ENCODE measurements at regions not wholly inside any gene's neighbourhood (a gene's known extent, or its start where the extent isn't known, plus 50 kb on each side); places are given as distances from the start of the nearest gene placed in this dataset.

DNA sequence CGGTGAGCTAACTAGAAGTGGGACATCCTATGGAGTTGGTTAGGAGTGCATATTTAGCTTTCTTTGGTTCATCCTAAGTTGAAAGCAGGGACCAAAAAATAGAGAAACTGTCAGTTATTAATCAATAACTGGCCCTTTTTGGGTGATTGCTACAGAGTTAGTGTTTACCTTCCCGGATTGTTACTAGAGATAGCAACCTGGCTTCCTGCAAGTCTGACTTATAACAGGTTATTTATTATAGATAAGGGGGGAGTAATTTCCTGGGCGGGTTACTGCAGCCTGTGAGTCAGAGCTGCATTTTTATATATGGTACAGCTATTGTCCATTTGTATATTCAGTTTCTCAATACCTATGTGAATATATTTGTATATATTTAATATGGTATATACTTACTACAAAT lies 522.0 kb downstream of the MFSD1 start:
- DNase-seq (ENCODE audit: extremely low read depth in 1 of 4, low spot score in 3 of 4) (no peak), FAIRE-seq (no peak), ATAC-seq (no peak)
- H3K4me2 ChIP-seq (ENCODE audit: insufficient read depth, low read length) = no peak overlapping the region
- no peaks in the 10 kb centered on the region for H3K9me3 ChIP-seq (replicated peaks; ENCODE audit: control insufficient read depth, insufficient read depth, low read depth, low read length)
- in situ Hi-C loops (cut with MboI) = no loop called here
- H3K9me1 ChIP-seq (ENCODE audit: control insufficient read depth, insufficient read depth, low read length) = no peaks in the 10 kb centered on the region
- H3K27ac ChIP-seq (ENCODE audit: extremely low read depth, low read depth, low read length) = no peak overlapping the region
- POLR2A ChIA-PET = no interaction called here
- H2AFZ ChIP-seq (ENCODE audit: low read depth, low read length) = no peak overlapping the region
- no peaks in the 10 kb centered on the region for H3K79me2 ChIP-seq (ENCODE audit: control insufficient read depth, insufficient read depth, low read length)
- H3K36me3 ChIP-seq (ENCODE audit: control insufficient read depth, insufficient read depth, low read length) = no peaks in the 10 kb centered on the region
- 0% methylated on average over 3 of the region's 3 CpGs for WGBS (ENCODE audit: insufficient coverage, low coverage, missing lambda C conversion rate)
- no peaks in the 10 kb centered on the region for H3K27me3 ChIP-seq (ENCODE audit: control insufficient read depth in 2 of 2, insufficient read depth in 2 of 2, low read length in 2 of 2)
- no peaks in the 10 kb centered on the region for H4K20me1 ChIP-seq (replicated peaks; ENCODE audit: control insufficient read depth, insufficient read depth, low read length)
- H3K4me1 ChIP-seq (replicated peaks in 1 of 2; ENCODE audit: control insufficient read depth in 2 of 2, insufficient read depth in 2 of 2, low read length in 2 of 2) = no peaks in the 10 kb centered on the region
- H3K9ac ChIP-seq (ENCODE audit: insufficient read depth in 1 of 2, low read depth in 2 of 2, low read length in 2 of 2) = no peak overlapping the region
- CTCF ChIA-PET (ENCODE audit: low intra/inter-chr PET ratio) = no interaction called here
- no peak overlapping the region for H3K4me3 ChIP-seq
- TF ChIP-seq L3MBTL2 (IDR thresholded peaks at IDR 0.05) = no peak
- no peak for TF ChIP-seq KLF16 (IDR thresholded peaks at IDR 0.05)
- TF ChIP-seq CBX1 (IDR thresholded peaks at IDR 0.05; ENCODE audit: low read depth) = no peak
- TF ChIP-seq MCM5 (IDR thresholded peaks at IDR 0.05; ENCODE audit: low read depth) = no peak
- intact Hi-C loops (cut with micrococcal nuclease) = no loop called here
- BruUV-seq (replicated peaks) = no TSS peak

DNA sequence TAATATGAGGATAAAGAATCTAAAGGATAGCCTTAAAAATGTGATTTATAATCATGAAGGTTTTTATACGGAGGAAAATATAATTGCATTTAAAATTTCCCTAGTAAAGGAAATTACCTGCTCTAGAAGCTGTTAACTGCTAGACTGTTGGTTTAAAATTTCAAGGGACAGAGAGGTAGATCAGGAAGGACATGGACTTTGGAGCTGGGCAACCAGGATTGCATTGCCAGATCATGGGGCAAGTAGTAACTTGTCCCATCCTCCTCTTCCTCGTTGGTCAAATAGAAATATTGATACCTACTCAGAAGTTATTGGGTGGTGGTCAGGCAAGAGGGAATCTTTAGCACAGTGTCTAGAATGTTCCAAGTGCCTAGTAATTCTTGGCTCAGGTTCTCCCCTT lies 525.1 kb downstream of the MFSD1 start:
- ChIA-PET POLR2A (no interaction called here), CTCF (ENCODE audit: low intra/inter-chr PET ratio) (no interaction called here)
- H3K27ac ChIP-seq (ENCODE audit: extremely low read depth, low read depth, low read length) = no peak overlapping the region
- intact Hi-C loops (cut with micrococcal nuclease) = no loop called here
- H3K4me2 ChIP-seq (ENCODE audit: insufficient read depth, low read length) = no peak overlapping the region
- FAIRE-seq = no peak
- TF ChIP-seq ZNF124 (CRISPR knock-in tag; IDR thresholded peaks at IDR 0.05) (no peak), CBFA2T2 (conservative IDR thresholded peaks at IDR 0.05) (no peak), MIER1 (IDR thresholded peaks at IDR 0.05; ENCODE audit: low read depth) (no peak), DDX20 (tag; IDR thresholded peaks at IDR 0.05; ENCODE audit: low read depth) (no peak), NCOR1 (IDR thresholded peaks at IDR 0.05) (no peak), SNRNP70 (optimal IDR thresholded peaks at IDR 0.05; ENCODE audit: low read depth, low read length) (no peak), ZNF354B (CRISPR knock-in tag; IDR thresholded peaks at IDR 0.05) (no peak), ZNF146 (CRISPR knock-in tag; IDR thresholded peaks at IDR 0.05; ENCODE audit: unreplicated experiment) (no peak), PHB (CRISPR knock-in tag; IDR thresholded peaks at IDR 0.05) (no peak), NCOA2 (IDR thresholded peaks at IDR 0.05; ENCODE audit: partially characterized antibody in 2 of 2) (no peak), ZNF239 (CRISPR knock-in tag; IDR thresholded peaks at IDR 0.05) (no peak), FOSL1 (tag; conservative IDR thresholded peaks at IDR 0.05) (no peak), TCF7L2 (IDR thresholded peaks at IDR 0.05; ENCODE audit: low read depth, low read length) (no peak)
- TF ChIP-seq, protein P1, sequence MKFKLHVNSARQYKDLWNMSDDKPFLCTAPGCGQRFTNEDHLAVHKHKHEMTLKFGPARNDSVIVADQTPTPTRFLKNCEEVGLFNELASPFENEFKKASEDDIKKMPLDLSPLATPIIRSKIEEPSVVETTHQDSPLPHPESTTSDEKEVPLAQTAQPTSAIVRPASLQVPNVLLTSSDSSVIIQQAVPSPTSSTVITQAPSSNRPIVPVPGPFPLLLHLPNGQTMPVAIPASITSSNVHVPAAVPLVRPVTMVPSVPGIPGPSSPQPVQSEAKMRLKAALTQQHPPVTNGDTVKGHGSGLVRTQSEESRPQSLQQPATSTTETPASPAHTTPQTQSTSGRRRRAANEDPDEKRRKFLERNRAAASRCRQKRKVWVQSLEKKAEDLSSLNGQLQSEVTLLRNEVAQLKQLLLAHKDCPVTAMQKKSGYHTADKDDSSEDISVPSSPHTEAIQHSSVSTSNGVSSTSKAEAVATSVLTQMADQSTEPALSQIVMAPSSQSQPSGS (CRISPR knock-in tag; IDR thresholded peaks at IDR 0.05) = no peak
- no peaks in the 10 kb centered on the region for H3K79me2 ChIP-seq (ENCODE audit: control insufficient read depth, insufficient read depth, low read length)
- H3K27me3 ChIP-seq (ENCODE audit: control insufficient read depth in 2 of 2, insufficient read depth in 2 of 2, low read length in 2 of 2) = no peaks in the 10 kb centered on the region
- in situ Hi-C loops (cut with MboI) = no loop called here
- H3K9me1 ChIP-seq (ENCODE audit: control insufficient read depth, insufficient read depth, low read length) = no peaks in the 10 kb centered on the region
- H3K36me3 ChIP-seq (ENCODE audit: control insufficient read depth, insufficient read depth, low read length) = no peaks in the 10 kb centered on the region
- no peak overlapping the region for H3K4me3 ChIP-seq
- no peaks in the 10 kb centered on the region for H3K9me3 ChIP-seq (replicated peaks; ENCODE audit: control insufficient read depth, insufficient read depth, low read depth, low read length)
- no TSS peak for BruUV-seq (replicated peaks)
- no peak for ATAC-seq
- no peaks in the 10 kb centered on the region for H4K20me1 ChIP-seq (replicated peaks; ENCODE audit: control insufficient read depth, insufficient read depth, low read length)
- H3K9ac ChIP-seq (ENCODE audit: insufficient read depth in 1 of 2, low read depth in 2 of 2, low read length in 2 of 2) = no peak overlapping the region
- DNase-seq (ENCODE audit: extremely low read depth in 1 of 4, low spot score in 3 of 4) = no peak
- 6% methylated on average over 2 of the region's 2 CpGs for WGBS (ENCODE audit: insufficient coverage, low coverage, missing lambda C conversion rate)
- no peaks in the 10 kb centered on the region for H3K4me1 ChIP-seq (replicated peaks in 1 of 2; ENCODE audit: control insufficient read depth in 2 of 2, insufficient read depth in 2 of 2, low read length in 2 of 2)
- no peak overlapping the region for H2AFZ ChIP-seq (ENCODE audit: low read depth, low read length)
